Caki2 (cell line): ENCODE measurements at regions not wholly inside any gene's neighbourhood (a gene's known extent, or its start where the extent isn't known, plus 50 kb on each side); places are given as distances from the start of the nearest gene placed in this dataset.
"Not testable (repeated sequence)": the region's sequence is repeated elsewhere in the genome, so short reads cannot be mapped to it uniquely, and the experiment has no call there.

Source experiments
- DNase-seq: peaks from one replicate; pipeline ENCODE4 v3.0.0-alpha.2; 2015; ENCODE audit warnings: low read depth
- in situ Hi-C: cut with HindIII; loops from 2 replicates; pipeline ENCODE4 v1.10.0; 2016; ENCODE audit warnings: low sequenced_read_pairs, low pct_unique_long_range_greater_than_20kb, mixed read lengths

DNA sequence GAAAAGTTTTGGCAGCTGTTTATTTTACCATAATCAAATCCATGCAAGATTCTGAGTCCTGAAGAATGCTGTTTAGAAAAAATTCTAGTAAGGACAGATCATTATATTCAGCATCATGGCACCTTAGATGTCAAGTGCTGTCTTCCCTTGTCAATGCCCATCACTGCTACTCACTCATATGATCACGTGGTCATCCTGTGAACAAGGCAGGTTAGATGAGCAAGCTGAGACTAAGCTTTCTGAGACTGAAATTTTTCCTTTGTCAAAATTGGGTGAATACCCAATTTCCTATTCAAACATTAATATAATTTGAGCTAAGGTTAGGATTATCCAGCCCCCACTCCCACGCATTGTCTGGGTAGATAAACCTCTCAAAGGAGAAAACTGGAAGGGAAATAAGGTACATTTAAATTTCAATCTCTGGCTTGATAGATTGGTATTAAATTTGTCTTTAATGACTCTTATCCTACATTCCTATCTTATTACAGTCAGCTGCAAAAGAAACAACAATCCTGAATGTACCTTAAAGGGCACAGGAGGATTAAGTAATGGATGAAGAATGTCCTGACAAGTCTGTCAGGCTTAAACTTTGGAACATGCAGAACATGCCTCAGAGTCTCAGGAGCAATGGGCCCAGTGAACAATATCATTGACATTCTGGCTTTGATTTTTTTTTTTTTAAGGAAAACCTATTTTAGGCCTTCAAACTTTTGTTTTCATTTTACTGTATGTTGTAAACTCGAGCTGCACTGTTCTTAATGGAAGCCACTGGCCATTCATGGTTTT, 148.7 kb upstream of the RANBP3L start:
- peak; percentile 23 for DNase-seq
- in situ Hi-C loops, result no loop called here

- DNase-seq, result no peak
- in situ Hi-C loops, result no loop called here
Observed at GRCh38 chr5:36452424-36453006, 150.8 kb upstream of the RANBP3L start.

DNA sequence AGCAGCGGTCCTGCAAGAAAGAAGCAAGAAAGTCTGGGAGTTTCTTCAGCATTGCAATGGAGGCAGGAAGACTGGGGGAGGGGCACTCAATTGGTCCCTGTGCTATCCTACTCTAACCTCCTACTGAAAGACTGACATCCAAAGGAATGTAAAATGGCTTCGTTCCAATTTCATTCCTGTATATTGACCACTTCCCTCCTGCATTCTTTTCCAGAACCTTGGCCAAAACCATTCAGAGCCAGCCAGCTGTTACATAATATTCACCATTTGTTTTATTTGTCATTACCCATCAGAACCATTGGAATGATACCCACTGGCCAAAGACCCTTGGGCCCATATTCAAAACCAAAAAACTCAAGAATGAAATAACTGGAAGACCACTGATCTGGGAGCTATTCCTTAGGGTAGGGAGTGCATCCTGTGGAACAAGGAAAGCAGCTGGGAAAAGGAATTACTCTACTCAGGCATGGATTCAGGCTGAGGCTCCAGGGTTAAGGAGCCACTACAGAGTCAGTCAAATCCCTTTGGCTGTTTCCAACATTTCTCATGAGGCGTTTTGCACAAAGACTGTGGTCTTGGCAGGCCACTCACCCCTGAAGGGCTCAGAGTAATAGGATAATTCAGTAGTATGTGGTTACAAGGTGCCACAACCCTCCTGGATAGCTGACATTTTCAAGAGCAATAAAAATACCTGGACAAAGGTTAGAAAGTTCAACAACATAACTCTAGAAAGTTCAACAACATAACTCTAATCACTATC, 148.7 kb upstream of the SLC1A3 start:
- DNase-seq, result peak; percentile 41
- in situ Hi-C loops, result no loop called here

DNA sequence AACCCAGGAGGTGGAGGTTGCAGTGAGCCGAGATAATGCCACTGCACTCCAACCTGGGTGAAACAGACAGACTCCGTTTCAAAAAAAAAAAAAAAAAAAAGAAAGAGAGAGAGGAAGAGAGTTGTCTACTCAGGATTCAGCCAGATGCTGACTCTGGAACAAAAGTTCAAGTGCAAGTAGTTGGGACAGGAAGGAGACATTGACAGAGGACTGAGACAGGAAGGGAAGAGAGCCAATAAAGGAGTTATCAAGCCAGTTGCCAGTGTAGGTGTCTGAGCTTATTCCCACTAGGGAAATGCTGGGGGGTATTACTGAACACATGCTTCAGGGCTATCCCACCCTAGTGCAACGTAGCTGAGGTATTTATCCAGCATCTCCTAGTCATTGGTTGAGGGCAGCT, 147.7 kb upstream of the SLC1A3 start:
- no peak for DNase-seq
- in situ Hi-C loops, result no loop called here

DNA sequence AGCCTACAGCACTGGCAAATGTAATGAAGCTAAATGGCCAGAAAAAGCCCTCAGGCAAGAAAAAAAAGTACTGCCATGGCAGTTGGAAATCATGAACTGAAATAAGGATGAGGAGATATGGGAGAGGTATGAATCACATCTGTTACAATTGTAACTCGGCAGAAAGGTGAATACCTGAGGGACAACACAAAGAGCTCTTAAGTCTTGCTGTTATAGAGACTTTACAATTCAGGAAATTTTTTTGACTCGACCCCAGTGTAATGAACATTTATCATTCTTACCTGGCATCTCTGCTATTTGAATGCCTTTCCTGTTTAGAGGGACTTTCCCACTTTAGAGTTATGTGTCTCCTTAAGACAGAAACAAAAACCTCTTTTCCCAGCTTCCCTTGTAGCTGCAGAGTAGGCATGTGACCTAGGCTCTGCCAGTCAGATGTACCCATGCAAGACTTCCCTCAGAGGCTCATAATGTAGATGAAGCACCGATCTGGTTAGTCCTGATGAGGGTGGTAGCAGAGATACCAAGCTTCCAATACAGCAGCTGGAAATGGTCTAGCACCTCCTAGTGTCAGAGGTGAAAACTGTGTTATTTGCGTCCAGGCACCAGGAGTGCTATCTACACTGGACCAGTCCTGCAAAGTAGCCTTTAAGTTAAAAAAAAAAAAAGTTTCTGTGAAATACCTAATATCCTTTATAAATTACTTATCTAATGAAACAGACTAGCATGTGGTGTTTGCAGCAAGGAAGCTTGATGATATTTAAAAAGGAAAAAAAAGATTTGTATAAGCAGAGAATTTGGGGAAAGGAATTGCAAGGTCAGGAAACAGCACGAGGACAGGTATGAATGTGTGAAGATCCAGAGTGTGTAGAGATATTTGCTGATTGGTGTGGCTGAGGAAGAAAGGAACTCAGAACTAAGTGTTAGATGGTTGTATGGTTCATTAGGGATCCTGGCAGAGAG, 146.9 kb upstream of the SLC1A3 start:
- in situ Hi-C loops, result no loop called here
- DNase-seq, result peak; percentile 74

DNA sequence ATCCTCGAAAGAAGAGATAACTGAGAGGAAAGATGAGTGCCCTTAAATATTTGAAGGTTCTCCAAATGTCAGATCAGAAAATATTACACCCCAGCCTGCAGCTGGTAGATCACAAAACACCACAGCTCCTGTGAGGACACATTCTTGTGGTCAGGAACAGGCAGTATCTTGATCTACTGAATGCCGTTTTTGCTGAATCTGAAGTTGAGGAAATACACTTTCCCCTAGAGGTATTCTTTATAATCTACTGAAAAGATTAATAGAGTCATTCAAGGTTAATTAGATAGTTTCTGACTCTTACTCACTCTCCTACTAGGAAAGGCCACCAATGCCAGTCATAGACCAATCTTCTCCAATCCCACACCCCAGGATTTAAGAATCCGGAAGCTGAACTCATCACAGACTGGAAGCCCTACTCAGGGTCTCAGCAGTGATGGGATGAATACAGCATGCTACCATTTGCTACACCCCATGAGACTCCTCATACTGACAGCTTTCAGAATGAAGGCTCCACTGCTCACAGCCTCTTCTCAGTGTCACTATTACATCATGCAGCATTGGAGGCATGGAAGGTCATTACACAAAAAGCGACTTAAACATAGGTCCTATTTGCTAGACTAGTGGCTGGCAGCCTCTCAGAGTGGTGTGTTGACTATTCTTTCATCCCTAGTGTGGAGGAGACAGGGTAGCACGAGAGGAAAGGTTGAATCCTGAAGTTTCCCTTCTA, 143.9 kb upstream of the SLC1A3 start:
- in situ Hi-C loops, result no loop called here
- DNase-seq, result no peak

DNA sequence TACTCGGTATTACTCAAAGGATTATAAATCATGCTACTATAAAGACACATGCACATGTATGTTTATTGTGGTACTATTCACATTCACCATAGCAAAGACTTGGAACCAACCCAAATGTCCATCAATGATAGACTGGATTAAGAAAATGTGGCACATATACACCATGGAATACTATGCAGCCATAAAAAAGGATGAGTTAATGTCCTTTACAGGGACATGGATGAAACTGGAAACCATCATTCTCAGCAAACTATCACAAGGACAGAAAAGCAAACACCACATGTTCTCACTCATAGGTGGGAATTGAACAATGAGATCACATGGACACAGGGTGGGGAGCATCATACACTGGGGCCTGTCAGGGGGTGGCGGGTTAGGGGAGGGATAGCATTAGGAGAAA, 130.5 kb upstream of the SLC1A3 start:
- DNase-seq, in situ Hi-C loops: not testable (repeated sequence)

DNA sequence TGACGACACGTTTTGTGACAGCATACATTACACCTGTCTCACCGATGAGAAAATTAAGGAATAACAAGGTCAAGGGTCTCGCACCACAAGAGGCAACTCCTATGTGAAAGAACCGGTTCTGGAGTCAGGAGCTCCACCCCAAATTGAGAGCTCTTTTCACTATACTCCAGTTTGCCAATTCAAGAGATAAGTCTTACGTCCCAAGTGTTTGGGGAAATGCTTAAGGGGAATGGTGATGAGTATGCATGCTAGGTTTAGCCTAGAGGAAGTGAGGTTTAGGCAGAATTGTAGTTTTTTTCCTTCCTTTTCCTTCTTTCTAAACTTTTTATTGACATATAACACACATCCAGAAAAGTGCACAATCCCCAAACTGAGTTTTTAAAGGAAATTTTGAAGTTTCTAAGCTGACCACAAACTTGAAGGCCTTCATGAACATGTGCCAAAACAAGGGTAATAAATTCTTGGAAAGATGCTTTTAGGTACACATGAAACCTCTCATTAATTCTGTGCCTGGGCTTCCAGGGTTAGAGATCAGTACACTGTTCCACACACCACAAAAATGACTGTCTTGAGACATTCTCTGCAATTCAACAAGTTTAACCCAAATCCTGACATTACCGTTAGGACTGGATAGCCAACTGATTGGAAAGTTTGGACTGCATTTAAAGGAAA, 127.6 kb upstream of the SLC1A3 start:
- in situ Hi-C loops, result no loop called here
- no peak for DNase-seq

DNA sequence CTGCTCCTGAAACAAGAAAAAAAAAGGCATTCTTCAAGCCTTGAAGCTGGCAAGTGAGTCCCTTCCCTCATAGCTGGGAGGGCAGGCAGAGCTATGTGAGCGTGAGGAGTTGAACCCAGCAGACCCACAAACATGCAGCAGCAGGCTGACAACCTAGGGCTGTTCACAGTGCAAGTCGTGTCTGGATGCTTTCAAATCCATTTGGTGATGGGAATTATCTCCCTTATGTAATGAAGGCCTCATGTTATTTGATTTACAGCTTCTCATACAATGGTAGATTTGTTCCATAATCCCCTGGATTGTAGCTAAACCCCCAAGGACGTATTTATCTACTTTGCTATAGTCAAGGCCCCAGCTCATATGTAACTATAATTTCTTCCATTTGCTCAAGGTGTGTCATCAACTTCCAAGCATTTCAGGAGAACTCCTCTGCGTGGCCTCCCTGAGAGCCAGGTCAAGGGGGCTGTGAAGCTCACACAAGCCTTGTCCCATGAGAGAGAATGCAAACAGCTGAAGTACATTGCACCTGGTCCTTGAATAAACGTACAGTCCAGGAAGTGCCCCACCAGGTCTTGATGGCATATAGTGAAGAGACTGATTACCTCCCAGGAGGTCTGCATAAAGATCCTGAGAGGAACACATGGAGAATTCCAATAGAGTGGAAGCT, 124.8 kb upstream of the SLC1A3 start:
- DNase-seq, result no peak
- in situ Hi-C loops, result no loop called here

DNA sequence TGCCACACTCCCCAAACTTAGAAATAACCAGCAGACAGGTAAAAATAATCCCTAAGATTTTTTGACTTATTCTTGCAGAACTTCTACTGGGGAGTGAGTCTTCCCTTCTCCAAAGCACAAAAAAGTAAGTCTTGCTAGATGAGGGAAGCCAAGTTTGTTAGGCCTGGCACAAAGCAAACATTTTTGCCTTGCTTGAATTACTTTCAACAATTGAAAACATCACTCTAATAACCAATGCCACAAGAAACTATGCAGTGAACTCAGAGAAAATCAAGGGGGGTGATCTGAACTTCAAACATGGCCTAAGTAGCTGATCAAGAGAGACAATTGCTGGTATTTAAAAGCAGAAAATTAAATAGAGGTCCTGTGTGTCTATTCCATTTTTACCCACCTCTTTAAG, 123.6 kb upstream of the SLC1A3 start:
- in situ Hi-C loops, result no loop called here

GRCh38 chr5:36489505-36489904, 116.9 kb upstream of the SLC1A3 start:
- DNase-seq, result no peak
- in situ Hi-C loops, result no loop called here

More for the DNA sequence above, 123.6 kb upstream of the SLC1A3 start:
- DNase-seq, result no peak

DNA sequence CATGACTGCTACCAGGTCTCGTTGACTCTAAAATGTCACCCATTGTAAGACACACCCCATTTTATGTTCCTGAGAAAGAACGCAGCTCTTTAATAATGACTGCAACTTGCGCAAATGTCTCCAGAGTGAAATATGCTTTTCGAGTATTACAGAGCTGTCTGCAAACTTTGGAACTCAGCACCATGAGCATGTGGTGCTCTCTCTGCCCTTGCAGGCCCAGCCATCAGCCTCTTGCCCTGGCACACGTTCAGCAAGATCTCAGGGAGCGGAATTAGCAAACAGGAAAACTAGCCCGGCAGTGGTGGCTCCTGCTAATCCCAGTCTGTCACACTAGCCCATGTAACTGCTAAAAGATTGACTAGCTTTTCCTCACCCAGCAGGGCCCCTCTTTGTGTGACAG, 114.5 kb upstream of the SLC1A3 start:
- in situ Hi-C loops, result no loop called here
- no peak for DNase-seq

- no peak for DNase-seq
- in situ Hi-C loops, result no loop called here
Observed at GRCh38 chr5:36492984-36493654, 113.3 kb upstream of the SLC1A3 start.

GRCh38 chr5:36494028-36494427, 112.4 kb upstream of the SLC1A3 start:
- in situ Hi-C loops, result no loop called here
- no peak for DNase-seq

GRCh38 chr5:36494841-36495601, 111.4 kb upstream of the SLC1A3 start:
- DNase-seq, result peak; percentile 56
- in situ Hi-C loops, result no loop called here

DNA sequence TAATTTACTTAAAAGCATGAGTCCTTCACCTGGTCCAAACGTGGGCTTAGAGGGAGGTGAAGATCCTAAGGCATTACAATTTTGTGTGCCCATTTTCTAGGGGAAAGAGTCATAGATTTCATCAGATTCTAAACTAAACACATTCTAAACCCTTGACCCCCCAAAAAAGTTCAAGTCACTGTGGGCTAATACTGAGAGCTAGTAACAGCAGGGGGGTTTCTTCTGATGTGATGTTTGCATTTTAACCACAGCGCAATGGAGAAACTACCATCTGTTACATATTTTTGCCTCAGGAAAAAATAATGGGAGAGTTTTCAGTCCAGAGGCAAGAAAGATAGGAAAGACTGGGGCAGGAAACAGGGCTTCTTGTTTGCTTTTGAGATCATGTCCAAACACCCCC, 110.8 kb upstream of the SLC1A3 start:
- no peak for DNase-seq
- in situ Hi-C loops, result no loop called here
